HG03159 (cell line): ENCODE measurements at regions not wholly inside any gene's neighbourhood (a gene's known extent, or its start where the extent isn't known, plus 50 kb on each side); places are given as distances from the start of the nearest gene placed in this dataset.
"Not testable (repeated sequence)": the region's sequence is repeated elsewhere in the genome, so short reads cannot be mapped to it uniquely, and the experiment has no call there.

Source experiments
- ATAC-seq: cut with Tn5 transposase; IDR thresholded peaks from one replicate; pipeline ENCODE4 v1.9.1; 2021; ENCODE audit warnings: mild to moderate bottlenecking, moderate library complexity; ENCODE audit not compliant: unreplicated experiment

GRCh38 chr20:48447456-48447855 is 380.3 kb downstream of the PREX1 start:
- no peak for ATAC-seq

- ATAC-seq: no peak
These were observed 382.0 kb downstream of the PREX1 start for GRCh38 chr20:48445827-48446226.

DNA sequence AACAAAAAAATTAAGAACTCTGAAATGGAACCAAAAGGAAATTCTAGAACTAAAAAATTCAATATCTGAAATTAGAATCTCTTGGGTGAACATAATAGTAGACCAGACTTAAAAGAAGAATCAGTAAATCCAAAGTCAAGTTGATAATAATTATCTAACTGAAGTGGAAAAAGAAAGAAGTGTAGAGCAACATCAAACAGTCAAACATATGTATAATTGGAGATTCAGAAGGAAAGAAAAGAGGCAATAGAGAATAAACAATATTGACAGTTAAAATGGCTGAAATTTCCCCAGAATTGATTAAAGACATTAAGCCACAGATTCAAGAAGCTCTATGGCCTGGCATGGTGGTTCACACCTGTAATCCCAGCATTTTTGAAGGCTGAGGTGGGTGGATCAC is 383.6 kb downstream of the PREX1 start:
- no peak for ATAC-seq

DNA sequence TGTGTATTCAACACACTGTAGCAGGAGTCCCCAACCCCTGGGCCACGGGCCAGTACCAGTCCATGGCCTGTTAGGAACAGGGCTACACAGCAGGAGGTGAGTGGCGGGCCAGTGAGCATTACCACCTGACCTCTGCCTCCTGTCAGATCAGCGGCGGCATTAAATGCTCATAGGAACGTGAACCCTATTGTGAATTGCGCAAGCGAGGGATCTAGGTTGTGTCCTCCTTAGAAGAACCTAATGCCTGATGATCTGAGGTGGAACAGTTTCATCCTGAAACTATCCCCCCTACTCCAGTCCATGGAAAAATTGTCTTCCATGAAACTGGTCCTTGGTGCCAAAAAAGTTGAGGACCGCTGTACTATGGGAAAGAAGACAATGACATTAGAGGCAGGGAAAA is 386.9 kb downstream of the PREX1 start:
- ATAC-seq: no peak

GRCh38 chr20:48440261-48440660 is 387.5 kb downstream of the PREX1 start:
- not testable (repeated sequence) for ATAC-seq

DNA sequence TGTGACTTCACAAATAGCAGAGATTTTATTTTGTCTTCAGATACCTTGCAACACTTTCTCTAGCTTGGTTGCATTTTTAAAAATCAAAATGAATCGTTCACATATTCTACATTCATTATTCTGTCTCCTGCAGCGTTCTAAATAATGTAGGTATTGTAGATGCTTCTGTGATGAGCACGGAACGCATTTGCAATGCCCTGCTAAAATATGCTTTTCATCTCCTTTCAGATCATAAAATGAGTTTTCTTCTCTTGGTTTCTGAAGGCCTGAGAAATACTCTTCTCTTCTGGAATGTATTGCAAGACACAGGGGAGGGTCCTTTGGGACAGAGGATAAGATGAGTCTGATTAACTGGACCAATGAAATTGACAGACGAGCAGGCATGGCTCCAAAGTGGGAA is 390.7 kb downstream of the PREX1 start:
- no peak for ATAC-seq

- ATAC-seq: not testable (repeated sequence)
These were observed 391.2 kb downstream of the PREX1 start for GRCh38 chr20:48436609-48437008.

DNA sequence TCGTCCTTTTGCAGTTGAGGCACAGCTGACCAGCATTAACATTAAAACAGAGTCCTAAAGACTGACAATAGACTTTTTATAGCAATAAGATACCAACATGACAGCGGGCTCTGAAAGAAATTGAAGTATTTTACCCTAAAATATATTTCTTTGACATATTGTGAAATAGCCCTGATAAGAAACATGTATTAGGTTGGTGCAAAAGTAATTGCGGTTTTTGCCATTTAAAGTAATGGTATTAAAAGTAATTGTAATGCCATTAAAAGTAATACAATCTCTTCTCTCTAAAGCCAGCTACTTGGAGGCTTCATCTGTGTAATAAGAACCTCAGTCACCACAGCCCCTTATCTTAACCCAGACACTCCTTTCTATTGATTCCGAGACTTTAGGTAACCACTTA is 394.6 kb downstream of the PREX1 start:
- ATAC-seq: no peak

DNA sequence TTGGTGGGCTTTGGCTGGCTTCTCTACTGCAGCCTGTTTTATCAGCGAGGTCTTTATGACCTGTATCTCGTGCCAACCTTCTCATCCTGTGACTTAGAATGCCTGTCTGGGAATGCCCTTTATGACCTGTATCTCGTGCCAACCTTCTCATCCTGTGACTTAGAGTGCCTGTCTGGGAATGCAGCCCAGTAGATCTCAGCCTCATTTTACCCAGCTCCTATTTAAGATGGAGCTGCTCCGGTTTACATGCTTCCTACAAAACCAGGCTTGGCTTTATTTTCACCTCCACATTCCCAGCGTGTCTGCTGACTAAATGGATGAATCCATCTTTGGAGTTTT is 395.3 kb downstream of the PREX1 start:
- ATAC-seq: no peak

GRCh38 chr20:48431653-48432493 is 395.9 kb downstream of the PREX1 start:
- ATAC-seq: no peak

- no peak for ATAC-seq
These were observed 401.2 kb downstream of the PREX1 start for GRCh38 chr20:48426630-48427029.

- ATAC-seq: no peak
These were observed 401.8 kb downstream of the PREX1 start for GRCh38 chr20:48425817-48426612.

DNA sequence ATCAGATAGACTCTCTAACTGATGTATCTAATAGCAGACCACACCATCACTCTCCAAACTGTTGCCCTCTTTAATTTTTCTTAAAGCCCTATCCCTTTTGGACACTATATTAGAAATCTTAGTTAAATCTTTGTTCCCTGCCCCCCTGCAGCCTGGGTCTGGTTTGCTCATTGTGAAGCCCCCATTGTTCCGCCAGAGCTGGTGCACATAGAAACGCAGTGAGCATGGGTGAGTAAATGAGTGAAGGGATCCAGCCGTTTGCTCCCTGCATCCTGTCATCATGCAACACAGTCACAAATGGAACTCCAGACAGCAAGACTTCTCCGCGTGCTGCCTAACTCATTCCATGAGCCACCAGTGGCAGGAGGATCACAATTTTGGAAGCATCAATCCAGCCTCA is 402.5 kb downstream of the PREX1 start:
- ATAC-seq: no peak

DNA sequence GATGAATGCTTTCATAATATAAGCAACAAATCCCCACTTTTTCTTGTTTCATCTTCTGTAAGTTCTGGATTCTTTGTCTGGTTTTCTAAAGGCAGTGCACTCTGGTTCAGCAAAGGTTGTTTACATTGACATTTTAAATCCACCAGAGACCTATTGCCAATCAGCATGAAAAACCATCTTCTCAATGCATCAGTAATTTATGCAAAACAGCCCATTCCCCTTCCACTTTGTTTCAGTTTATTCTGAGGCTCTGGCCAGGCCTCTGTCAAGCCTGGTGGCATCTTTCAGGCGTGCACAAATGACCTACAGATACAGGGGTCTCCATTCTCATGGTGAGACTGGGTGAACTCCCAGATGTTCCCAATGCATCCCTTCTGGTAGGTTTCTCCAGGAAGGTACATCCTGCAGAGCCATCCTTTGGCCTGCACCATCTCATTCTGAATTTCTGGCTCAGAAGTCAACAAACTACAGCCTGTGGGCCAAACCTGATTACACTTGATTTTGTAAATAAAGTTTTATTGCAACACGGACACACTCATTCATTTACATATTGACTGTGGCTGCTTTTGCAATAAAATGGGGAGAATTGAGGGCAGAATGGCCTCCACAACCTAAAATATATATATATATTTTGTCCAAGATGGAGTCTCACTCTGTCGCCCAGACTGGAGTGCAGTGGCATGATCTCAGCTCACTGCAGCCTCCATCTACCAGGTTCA is 405.4 kb downstream of the PREX1 start:
- no peak for ATAC-seq

GRCh38 chr20:48421547-48421946 is 406.3 kb downstream of the PREX1 start:
- ATAC-seq: no peak

GRCh38 chr20:48420176-48420575 is 407.6 kb downstream of the PREX1 start:
- no peak for ATAC-seq

DNA sequence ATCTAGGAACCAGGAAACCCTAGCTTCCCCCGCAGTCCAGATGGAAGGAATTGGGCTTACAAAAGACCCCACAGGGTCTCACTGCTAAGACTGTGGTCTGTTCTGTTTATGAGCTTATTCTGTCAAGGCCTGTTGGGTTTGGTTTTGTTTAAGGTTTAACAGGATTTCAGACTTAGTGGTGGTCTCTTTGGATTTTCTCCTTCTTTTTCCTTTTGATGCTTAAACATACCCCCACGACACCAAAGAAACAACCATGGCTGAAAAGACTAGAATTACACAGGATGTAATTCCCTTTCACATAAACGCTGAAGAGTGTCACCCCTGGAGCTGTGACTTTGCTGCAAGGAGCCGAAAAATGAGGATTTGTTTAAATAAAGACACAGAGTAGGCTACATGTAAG is 408.6 kb downstream of the PREX1 start:
- no peak for ATAC-seq

- ATAC-seq: no peak
These were observed 411.8 kb downstream of the PREX1 start for GRCh38 chr20:48416002-48416401.

GRCh38 chr20:48414786-48415185 is 413.0 kb downstream of the PREX1 start:
- no peak for ATAC-seq

DNA sequence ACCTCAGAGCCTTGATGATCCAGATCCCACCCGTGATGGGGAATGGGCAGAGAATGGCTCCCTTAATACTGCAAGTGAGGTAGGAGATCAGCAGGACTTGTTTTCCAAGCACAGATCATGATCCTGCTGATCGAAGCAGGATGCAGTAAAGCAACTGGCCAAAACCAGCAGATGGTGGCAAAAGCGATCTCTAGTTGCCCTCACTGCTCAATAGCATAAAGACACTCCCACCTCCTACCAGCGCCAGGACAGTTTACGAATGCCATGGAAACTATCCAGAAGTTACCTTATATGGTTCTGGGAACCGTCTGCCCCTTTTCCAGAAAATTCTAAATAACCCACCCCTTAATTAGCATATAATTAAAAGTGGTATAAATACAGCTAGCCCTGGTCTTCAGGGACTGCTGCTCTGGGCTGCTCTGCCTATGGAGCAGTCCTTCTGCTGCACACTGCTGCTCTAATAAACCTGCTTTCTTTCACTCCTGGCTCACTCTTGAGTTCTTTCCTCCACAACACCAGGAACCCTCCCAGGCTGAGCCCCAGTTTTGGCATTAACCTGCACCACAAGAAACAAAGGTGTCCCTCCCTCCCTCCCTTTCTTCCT is 415.8 kb downstream of the PREX1 start:
- ATAC-seq: no peak

- ATAC-seq: no peak
These were observed 416.6 kb downstream of the PREX1 start for GRCh38 chr20:48411245-48411644.
